Osteoblast (primary cell): ENCODE measurements at regions not wholly inside any gene's neighbourhood (a gene's known extent, or its start where the extent isn't known, plus 50 kb on each side); places are given as distances from the start of the nearest gene placed in this dataset.

Experiments used
- DNase-seq: peaks from one replicate; pipeline ENCODE4 v3.0.0; 2011; ENCODE audit warnings: low spot score, mixed read lengths; ENCODE audit not compliant: insufficient read length; ENCODE audit errors: missing footprints
- H2AFZ ChIP-seq: 2 replicates; pipeline ENCODE4 v1.6.0; 2011; ENCODE audit warnings: mild to moderate bottlenecking, low read length
- H3K27ac ChIP-seq: 2 replicates; pipeline ENCODE4 v1.5.1; 2011; ENCODE audit warnings: mild to moderate bottlenecking, low read depth, low read length, moderate library complexity
- H3K27me3 ChIP-seq: 2 replicates; pipeline ENCODE4 v1.6.0; 2012; ENCODE audit warnings: mild to moderate bottlenecking, control low read depth, inconsistent platforms, low read length, moderate library complexity; ENCODE audit not compliant: insufficient read depth
- H3K36me3 ChIP-seq: 2 replicates; pipeline ENCODE4 v1.5.1; 2011; ENCODE audit warnings: mild to moderate bottlenecking, low read length, control low read depth, moderate library complexity; ENCODE audit not compliant: insufficient read depth
- H3K4me1 ChIP-seq: 2 replicates; pipeline ENCODE4 v1.5.1; 2011; ENCODE audit warnings: mild to moderate bottlenecking, low read length, control low read depth, moderate library complexity; ENCODE audit not compliant: insufficient read depth
- H3K4me2 ChIP-seq: 2 replicates; pipeline ENCODE4 v1.6.0; 2011; ENCODE audit warnings: mild to moderate bottlenecking, low read length; ENCODE audit not compliant: insufficient read depth
- H3K4me3 ChIP-seq: fragments of 200-600 bp; sonication (generic); 3 replicates; pipeline ENCODE4 v1.5.1; 2012; ENCODE audit warnings: mild to moderate bottlenecking, low read length, inconsistent platforms; ENCODE audit not compliant: insufficient read depth
- H3K79me2 ChIP-seq: 2 replicates; pipeline ENCODE4 v1.6.0; 2012; ENCODE audit warnings: mild to moderate bottlenecking, low read length, control low read depth, inconsistent platforms; ENCODE audit not compliant: insufficient read depth
- H3K9me3 ChIP-seq: 2 replicates; pipeline ENCODE4 v1.5.1; 2011; ENCODE audit warnings: low read depth, low read length, control low read depth
- H4K20me1 ChIP-seq: 2 replicates; pipeline ENCODE4 v1.6.0; 2012; ENCODE audit warnings: mild to moderate bottlenecking, low read length, control low read depth; ENCODE audit not compliant: insufficient read depth
- TF ChIP-seq, protein P1 (sequence below): IDR thresholded peaks from 2 replicates; pipeline ENCODE4 v1.5.1; 2011; ENCODE audit warnings: mild to moderate bottlenecking, low read depth, low read length, moderate library complexity; ENCODE audit errors: extremely low read depth

DNA sequence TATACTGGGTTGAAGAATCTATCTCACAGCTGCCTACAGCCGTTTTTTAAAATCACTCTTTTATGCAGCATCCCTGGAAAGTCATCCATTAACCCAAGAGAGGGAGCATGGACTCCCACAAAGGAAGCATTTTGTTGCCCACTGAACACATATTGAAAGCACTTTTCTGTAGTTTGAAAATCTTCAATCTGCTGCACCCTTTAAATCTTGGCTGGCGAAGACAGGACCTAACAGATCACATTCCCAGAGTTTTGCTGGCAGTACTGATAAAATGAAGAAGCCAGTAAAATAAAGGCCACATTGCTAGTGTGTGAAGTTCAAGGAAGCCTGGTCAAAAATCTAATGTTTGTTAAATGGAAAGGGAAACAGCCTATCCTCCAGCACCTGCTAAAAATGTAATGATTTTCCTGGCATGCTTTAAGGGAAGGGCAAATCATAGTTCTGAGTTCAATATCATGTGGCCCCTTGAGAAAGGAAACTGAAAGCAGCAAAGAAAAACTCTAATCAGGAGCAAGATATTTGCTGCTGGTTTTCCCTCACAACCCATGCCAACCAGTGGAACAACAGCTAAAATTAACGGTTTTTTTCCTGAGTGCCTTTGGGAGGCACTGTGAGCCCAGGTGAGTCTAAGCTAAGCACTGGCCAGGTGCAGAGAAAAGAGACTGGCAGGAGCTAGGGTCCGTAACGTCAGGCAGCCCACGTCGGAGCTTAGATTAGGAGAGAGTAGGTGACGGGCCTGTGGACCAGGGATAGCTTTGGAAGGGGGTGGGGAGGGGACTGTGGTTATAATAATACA lies 97.9 kb upstream of the PALS2 start:
- H3K4me1 ChIP-seq = peaks cover 26% of the 10 kb centered on the region
- TF ChIP-seq, protein P1, sequence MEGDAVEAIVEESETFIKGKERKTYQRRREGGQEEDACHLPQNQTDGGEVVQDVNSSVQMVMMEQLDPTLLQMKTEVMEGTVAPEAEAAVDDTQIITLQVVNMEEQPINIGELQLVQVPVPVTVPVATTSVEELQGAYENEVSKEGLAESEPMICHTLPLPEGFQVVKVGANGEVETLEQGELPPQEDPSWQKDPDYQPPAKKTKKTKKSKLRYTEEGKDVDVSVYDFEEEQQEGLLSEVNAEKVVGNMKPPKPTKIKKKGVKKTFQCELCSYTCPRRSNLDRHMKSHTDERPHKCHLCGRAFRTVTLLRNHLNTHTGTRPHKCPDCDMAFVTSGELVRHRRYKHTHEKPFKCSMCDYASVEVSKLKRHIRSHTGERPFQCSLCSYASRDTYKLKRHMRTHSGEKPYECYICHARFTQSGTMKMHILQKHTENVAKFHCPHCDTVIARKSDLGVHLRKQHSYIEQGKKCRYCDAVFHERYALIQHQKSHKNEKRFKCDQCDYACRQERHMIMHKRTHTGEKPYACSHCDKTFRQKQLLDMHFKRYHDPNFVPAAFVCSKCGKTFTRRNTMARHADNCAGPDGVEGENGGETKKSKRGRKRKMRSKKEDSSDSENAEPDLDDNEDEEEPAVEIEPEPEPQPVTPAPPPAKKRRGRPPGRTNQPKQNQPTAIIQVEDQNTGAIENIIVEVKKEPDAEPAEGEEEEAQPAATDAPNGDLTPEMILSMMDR = no peak
- no peak overlapping the region for H3K4me3 ChIP-seq
- no peak overlapping the region for H3K27ac ChIP-seq
- H3K4me2 ChIP-seq = no peak overlapping the region
- no peaks in the 10 kb centered on the region for H3K36me3 ChIP-seq
- no peaks in the 10 kb centered on the region for H3K27me3 ChIP-seq
- H3K79me2 ChIP-seq = no peaks in the 10 kb centered on the region
- H2AFZ ChIP-seq = no peak overlapping the region
- no peaks in the 10 kb centered on the region for H3K9me3 ChIP-seq
- no peak for DNase-seq
- H4K20me1 ChIP-seq = no peaks in the 10 kb centered on the region

DNA sequence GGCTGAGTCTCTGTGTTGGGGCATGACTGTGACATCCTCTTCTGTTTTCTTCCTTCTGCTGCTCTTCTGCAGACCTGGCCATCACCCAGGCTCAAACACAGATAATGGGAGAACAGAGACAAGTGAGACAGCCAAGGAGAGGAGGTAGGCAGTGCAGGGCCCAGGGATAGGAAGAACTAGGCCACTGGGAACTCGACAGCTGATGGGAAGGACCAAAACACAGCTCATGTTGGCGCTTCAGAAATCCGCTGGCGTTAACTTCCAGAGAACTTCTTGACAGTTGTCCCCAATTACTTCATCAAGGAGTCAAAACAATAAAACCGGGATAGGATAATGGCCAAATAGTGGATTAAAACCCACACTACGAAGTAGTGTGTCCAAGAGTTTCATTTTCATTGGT lies 97.0 kb upstream of the PALS2 start:
- H3K4me1 ChIP-seq = peaks cover 26% of the 10 kb centered on the region
- no peaks in the 10 kb centered on the region for H3K36me3 ChIP-seq
- H3K4me3 ChIP-seq = no peak overlapping the region
- H3K4me2 ChIP-seq = peak overlapping the region; percentile 83
- H3K27me3 ChIP-seq = no peaks in the 10 kb centered on the region
- H3K9me3 ChIP-seq = no peaks in the 10 kb centered on the region
- H2AFZ ChIP-seq = peak overlapping the region; percentile 81
- no peak overlapping the region for H3K27ac ChIP-seq
- H3K79me2 ChIP-seq = no peaks in the 10 kb centered on the region
- DNase-seq = no peak
- TF ChIP-seq, protein P1 = no peak
- no peaks in the 10 kb centered on the region for H4K20me1 ChIP-seq

DNA sequence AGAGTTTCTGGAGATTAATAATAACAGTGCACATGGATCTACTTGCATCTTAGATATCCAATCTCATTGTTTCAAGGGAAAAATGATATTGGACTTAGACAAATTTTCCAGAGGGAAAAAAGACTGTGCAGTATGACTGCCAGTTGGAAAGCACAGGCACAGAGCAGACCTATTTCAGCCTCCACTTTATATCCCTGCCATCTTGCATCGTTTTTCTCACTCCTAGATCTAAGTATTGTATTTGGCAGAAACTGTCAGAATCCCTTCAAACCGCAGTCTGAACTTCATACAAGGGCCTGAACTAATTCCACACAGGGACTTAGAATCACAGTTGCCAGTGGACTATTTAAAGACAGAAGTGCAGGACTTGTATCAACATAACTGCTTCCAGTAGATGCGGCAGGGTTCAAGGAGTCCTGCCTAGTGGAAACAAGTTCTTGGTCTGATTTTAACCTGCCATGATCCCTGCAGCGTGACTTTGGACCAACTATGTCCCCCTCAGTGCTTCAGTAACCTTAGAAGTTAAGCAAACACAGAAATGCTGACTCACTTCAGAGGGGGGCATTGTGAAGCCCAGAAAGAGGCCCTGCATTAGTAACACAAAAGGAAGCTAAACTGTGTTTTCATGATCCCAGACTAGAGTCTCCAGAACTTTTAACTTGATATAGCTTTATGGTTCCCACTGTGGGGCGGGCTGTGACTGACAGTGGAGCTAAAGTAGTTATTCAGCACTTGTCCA lies 95.7 kb upstream of the PALS2 start:
- H3K36me3 ChIP-seq = no peaks in the 10 kb centered on the region
- H3K9me3 ChIP-seq = no peaks in the 10 kb centered on the region
- peak overlapping the region; percentile 83 for H3K4me2 ChIP-seq
- no peaks in the 10 kb centered on the region for H4K20me1 ChIP-seq
- DNase-seq = peak; percentile 87
- H3K27ac ChIP-seq = peak overlapping the region; percentile 74
- TF ChIP-seq, protein P1 = no peak
- H2AFZ ChIP-seq = peak overlapping the region; percentile 81
- no peaks in the 10 kb centered on the region for H3K79me2 ChIP-seq
- peak overlapping the region; percentile 56 for H3K4me3 ChIP-seq
- H3K4me1 ChIP-seq = peaks cover 26% of the 10 kb centered on the region
- no peaks in the 10 kb centered on the region for H3K27me3 ChIP-seq

DNA sequence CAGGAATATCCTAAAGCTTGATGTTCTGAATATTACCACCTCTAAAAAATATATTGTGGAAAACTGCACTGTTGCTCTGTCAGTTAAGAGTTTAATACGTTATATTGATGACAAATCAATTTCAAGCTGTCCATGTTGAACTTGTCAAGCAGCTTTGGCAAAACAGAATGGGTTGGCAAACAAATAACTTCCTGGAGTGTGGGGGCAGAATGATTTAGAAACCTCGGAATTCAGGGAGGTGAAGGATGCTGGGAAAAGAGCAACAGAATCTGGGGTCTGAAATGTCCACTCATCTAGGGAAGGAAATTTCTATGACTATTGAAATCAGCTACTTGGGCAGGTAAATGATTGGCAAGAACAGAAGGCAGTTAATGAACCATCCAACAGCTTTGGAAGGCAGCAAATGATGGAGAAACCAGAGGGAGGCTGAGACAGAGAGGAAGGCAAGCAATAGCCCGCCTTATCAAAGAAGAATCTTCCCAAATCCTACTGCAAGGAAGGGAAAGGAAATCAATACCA lies 95.1 kb upstream of the PALS2 start:
- DNase-seq = no peak
- Histone ChIP-seq H2AFZ (peak overlapping the region; percentile 81), H3K79me2 (no peaks in the 10 kb centered on the region), H3K4me2 (peak overlapping the region; percentile 83), H3K27ac (peak overlapping the region; percentile 74), H3K9me3 (no peaks in the 10 kb centered on the region), H3K4me1 (peaks cover 26% of the 10 kb centered on the region), H3K36me3 (no peaks in the 10 kb centered on the region), H3K4me3 (peak overlapping the region; percentile 19), H4K20me1 (no peaks in the 10 kb centered on the region), H3K27me3 (no peaks in the 10 kb centered on the region)
- TF ChIP-seq, protein P1 = no peak
